T-helper 17 cell (primary cell): ENCODE measurements at regions not wholly inside any gene's neighbourhood (a gene's known extent, or its start where the extent isn't known, plus 50 kb on each side); places are given as distances from the start of the nearest gene placed in this dataset.
"Not testable (repeated sequence)": the region's sequence is repeated elsewhere in the genome, so short reads cannot be mapped to it uniquely, and the experiment has no call there.

ENCODE experiments used
- ATAC-seq: fragments of 150-1000 bp; cut with Tn5 transposase; 2 replicates; pipeline ENCODE4 v1.10.0; 2021; ENCODE audit warnings: mild to moderate bottlenecking, moderate library complexity
- DNase-seq, 3 donors: peaks; one replicate each; pipeline versions ENCODE4 v3.0.0 to v3.0.0-alpha.2; 2020 to 2021
- H3K9me3 ChIP-seq: one replicate; pipeline ENCODE4 v1.7.0; 2013; ENCODE audit warnings: low read length, mild to moderate bottlenecking; ENCODE audit not compliant: control insufficient read depth, poor library complexity, severe bottlenecking
- H3K27ac Mint-ChIP-seq: one replicate; pipeline ENCODE4 v1.8.0; 2022; ENCODE audit warnings: mild to moderate bottlenecking, moderate library complexity, mixed read lengths
- H3K27me3 Mint-ChIP-seq: one replicate; pipeline ENCODE4 v1.8.0; 2022; ENCODE audit warnings: mixed read lengths
- H3K36me3 Mint-ChIP-seq: one replicate; pipeline ENCODE4 v1.8.0; 2022; ENCODE audit warnings: low read depth, mixed read lengths
- H3K4me1 Mint-ChIP-seq: one replicate; pipeline ENCODE4 v1.8.0; 2022; ENCODE audit warnings: mild to moderate bottlenecking, mixed read lengths
- H3K4me3 Mint-ChIP-seq: one replicate; pipeline ENCODE4 v1.8.0; 2022; ENCODE audit warnings: mild to moderate bottlenecking, moderate library complexity, mixed read lengths

DNA sequence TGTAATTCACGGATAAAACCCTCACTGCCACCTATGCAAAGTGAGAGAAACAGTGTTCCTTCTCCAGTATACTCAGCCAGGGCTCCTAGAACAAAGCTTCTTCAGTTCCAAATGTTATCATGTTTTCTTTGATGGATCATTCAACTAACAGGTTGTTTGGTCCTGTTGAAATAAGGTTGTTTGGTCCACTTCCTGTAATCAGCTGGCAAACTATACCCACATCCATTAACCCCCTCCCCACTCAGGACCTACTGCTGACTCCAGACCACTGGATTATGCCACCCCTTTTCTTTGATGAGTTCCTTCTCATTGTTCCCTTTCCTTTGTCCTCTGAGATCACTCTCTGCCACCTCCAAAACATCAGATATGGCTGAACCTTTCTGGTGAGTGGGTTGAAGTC lies 267.7 kb upstream of the USP25 start:
- H3K4me1 Mint-ChIP-seq, result no peaks in the 10 kb centered on the region
- H3K27me3 Mint-ChIP-seq, result peaks cover 6% of the 10 kb centered on the region
- H3K27ac Mint-ChIP-seq, result no peak overlapping the region
- DNase-seq, result no peak
- H3K9me3 ChIP-seq, result no peaks in the 10 kb centered on the region
- no peak overlapping the region for H3K4me3 Mint-ChIP-seq
- H3K36me3 Mint-ChIP-seq, result no peaks in the 10 kb centered on the region
- no peak for ATAC-seq

DNA sequence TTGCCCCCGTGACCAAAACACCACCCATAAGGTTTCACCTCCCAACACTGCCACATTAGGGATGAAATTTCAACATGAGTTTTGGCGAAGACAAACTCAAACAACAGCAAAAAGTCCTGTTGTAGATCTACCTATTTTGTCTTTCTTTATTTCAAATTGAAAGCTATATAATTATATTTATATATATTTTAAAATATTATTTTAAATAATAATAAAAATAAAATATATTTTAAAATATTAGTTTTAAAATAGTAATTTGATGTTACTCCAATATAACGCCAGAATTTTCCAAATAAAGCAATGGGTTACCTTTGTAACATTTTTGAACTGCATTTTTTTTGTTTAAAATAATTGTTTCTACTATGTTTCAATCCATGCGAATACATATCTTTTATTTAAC lies 263.5 kb upstream of the USP25 start:
- H3K4me1 Mint-ChIP-seq, result no peaks in the 10 kb centered on the region
- no peak for ATAC-seq
- peaks cover 6% of the 10 kb centered on the region for H3K27me3 Mint-ChIP-seq

GRCh38 chr21:15468368-15468767 lies 261.4 kb upstream of the USP25 start:
- DNase-seq, result no peak
- H3K36me3 Mint-ChIP-seq, result peaks cover under 1% of the 10 kb centered on the region
- H3K27ac Mint-ChIP-seq, result no peak overlapping the region
- no peak for ATAC-seq
- H3K27me3 Mint-ChIP-seq, result peaks cover 16% of the 10 kb centered on the region
- no peaks in the 10 kb centered on the region for H3K9me3 ChIP-seq
- H3K4me1 Mint-ChIP-seq, result no peaks in the 10 kb centered on the region
- H3K4me3 Mint-ChIP-seq, result no peak overlapping the region

More for the DNA sequence above, 263.5 kb upstream of the USP25 start:
- H3K36me3 Mint-ChIP-seq, result no peaks in the 10 kb centered on the region
- no peak for DNase-seq
- H3K9me3 ChIP-seq, result no peaks in the 10 kb centered on the region
- no peak overlapping the region for H3K4me3 Mint-ChIP-seq
- no peak overlapping the region for H3K27ac Mint-ChIP-seq

GRCh38 chr21:15472108-15473040 lies 257.4 kb upstream of the USP25 start:
- Mint-ChIP-seq H3K4me1 (no peaks in the 10 kb centered on the region), H3K27ac (no peak overlapping the region), H3K36me3 (peaks cover 3% of the 10 kb centered on the region), H3K4me3 (no peak overlapping the region), H3K27me3 (peaks cover 20% of the 10 kb centered on the region)
- DNase-seq (no peak), ATAC-seq (no peak)
- H3K9me3 ChIP-seq, result no peaks in the 10 kb centered on the region

- not testable (repeated sequence) for H3K4me3 Mint-ChIP-seq, H3K9me3 ChIP-seq, H3K27ac Mint-ChIP-seq, H3K36me3 Mint-ChIP-seq, ATAC-seq, H3K27me3 Mint-ChIP-seq, DNase-seq
- H3K4me1 Mint-ChIP-seq, result peaks cover 19% of the 10 kb centered on the region
These were observed 252.0 kb upstream of the USP25 start for GRCh38 chr21:15477773-15478172.

DNA sequence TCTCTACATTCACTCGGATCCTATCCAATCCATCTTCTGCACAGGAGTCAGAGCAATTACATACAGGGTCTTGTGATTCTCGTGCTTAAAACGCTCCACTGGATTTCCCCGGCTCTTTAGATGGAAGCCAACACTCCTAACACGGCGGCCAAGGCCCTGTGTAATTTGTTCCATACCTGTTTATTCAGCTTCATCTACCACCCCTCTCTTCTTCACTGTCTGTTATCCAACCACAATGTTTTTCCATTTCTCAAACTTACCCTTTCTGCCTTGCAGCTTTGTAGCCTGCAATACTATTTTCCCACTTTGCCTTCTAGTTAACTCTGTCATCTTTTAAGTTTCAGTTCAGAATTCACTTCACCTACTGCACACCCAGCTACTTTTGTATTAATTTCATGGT lies 249.6 kb upstream of the USP25 start:
- no peaks in the 10 kb centered on the region for H3K9me3 ChIP-seq
- DNase-seq, result no peak
- Mint-ChIP-seq H3K27ac (peak overlapping the region; percentile 48), H3K4me1 (peaks cover 21% of the 10 kb centered on the region), H3K4me3 (no peak overlapping the region), H3K27me3 (peaks cover 4% of the 10 kb centered on the region), H3K36me3 (no peaks in the 10 kb centered on the region)
- ATAC-seq, result no peak

GRCh38 chr21:15483138-15483780 lies 246.5 kb upstream of the USP25 start:
- Mint-ChIP-seq H3K36me3 (no peaks in the 10 kb centered on the region), H3K27ac (peak overlapping the region; percentile 45), H3K4me3 (peak overlapping the region; percentile 21), H3K27me3 (peaks cover 5% of the 10 kb centered on the region), H3K4me1 (peaks cover 21% of the 10 kb centered on the region)
- no peaks in the 10 kb centered on the region for H3K9me3 ChIP-seq
- ATAC-seq (peak; percentile 98), DNase-seq (peak; percentile 37 to 60 (median 43))

DNA sequence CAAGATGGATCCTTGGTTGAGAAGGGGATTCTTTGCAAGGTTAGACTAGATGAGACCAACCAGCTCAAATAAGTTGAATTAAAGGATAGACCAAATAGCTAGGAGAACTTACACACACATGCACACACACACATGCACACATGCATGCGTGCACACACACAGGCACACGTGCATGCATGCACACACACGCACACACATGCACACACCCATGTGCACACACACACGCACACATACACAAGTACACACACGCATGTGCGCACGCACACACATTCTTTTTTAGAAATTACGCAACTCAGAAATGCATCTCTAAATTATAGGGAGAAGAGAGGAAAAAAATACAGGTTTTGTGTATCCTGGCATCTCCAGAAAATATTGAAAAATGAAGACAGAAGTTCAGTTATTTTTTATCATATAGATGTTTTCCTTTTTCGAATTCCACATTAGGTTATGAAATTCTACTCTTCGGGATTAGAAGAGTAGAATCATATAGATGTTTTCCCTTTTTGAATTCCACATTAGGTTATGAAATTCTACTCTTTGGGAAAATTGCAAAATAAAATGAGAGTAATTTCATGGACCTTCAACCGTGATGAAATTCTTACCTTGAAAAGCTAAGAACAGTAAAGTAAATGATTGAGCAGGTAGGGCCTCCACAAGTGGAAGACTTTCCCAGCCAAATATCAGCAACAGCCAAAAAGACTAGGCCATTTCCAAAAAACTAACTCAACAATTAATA lies 243.2 kb upstream of the USP25 start:
- peaks cover 5% of the 10 kb centered on the region for H3K27me3 Mint-ChIP-seq

DNA sequence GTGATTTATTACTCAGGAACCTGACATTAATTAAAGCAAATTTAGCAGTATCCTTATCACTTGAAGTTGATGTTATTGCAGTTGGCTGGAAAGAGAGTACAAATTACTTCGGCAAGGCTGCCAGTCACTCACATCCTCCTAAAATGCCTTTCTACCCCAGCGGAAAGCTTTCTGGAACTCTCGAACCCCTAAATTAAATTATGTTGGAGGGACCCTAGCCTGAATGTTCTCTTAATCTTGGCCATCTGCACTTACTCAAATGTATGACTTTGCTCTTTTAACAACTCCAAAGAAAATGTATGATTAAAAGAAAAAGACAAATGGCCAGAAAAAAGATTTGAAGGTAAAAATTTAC lies 242.6 kb upstream of the USP25 start:
- DNase-seq (no peak), ATAC-seq (no peak)
- peaks cover 5% of the 10 kb centered on the region for H3K27me3 Mint-ChIP-seq
- no peak overlapping the region for H3K27ac Mint-ChIP-seq
- H3K36me3 Mint-ChIP-seq, result no peaks in the 10 kb centered on the region
- H3K4me3 Mint-ChIP-seq, result no peak overlapping the region
- H3K4me1 Mint-ChIP-seq, result peaks cover 4% of the 10 kb centered on the region
- H3K9me3 ChIP-seq, result no peaks in the 10 kb centered on the region

More for the DNA sequence above, 243.2 kb upstream of the USP25 start:
- H3K9me3 ChIP-seq, result no peaks in the 10 kb centered on the region
- ATAC-seq, result no peak
- DNase-seq, result no peak
- Mint-ChIP-seq H3K36me3 (no peaks in the 10 kb centered on the region), H3K27ac (no peak overlapping the region), H3K4me1 (peaks cover 4% of the 10 kb centered on the region), H3K4me3 (no peak overlapping the region)

GRCh38 chr21:15491100-15491499 lies 238.7 kb upstream of the USP25 start:
- H3K9me3 ChIP-seq, result no peaks in the 10 kb centered on the region
- ATAC-seq, result no peak
- H3K27me3 Mint-ChIP-seq, result peaks cover 11% of the 10 kb centered on the region
- H3K4me3 Mint-ChIP-seq, result no peak overlapping the region
- H3K27ac Mint-ChIP-seq, result no peak overlapping the region
- no peaks in the 10 kb centered on the region for H3K36me3 Mint-ChIP-seq
- H3K4me1 Mint-ChIP-seq, result peaks cover 2% of the 10 kb centered on the region
- no peak for DNase-seq

DNA sequence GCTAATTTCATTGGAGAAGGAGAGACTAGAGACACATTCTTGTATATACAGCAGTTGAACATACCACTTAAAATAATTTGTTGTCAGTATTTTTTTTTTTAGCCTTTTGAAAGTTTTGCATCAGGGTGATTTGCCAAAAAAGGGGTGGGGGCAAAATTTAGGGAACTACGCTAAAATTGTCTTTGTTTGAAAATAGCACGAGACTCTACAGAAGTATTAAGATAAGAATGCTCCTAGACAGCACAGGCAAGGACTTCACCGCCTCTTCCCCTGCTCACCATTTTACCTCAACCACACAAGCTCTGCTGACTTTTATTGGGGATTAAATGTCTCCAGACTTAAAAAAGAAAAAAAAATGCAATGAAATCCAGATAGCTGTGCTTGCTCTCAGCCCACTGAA lies 236.1 kb upstream of the USP25 start:
- no peak for ATAC-seq
- H3K9me3 ChIP-seq, result no peaks in the 10 kb centered on the region
- no peak for DNase-seq
- no peaks in the 10 kb centered on the region for H3K4me1 Mint-ChIP-seq
- no peak overlapping the region for H3K4me3 Mint-ChIP-seq
- H3K27me3 Mint-ChIP-seq, result peaks cover 11% of the 10 kb centered on the region
- no peaks in the 10 kb centered on the region for H3K36me3 Mint-ChIP-seq
- H3K27ac Mint-ChIP-seq, result no peak overlapping the region

DNA sequence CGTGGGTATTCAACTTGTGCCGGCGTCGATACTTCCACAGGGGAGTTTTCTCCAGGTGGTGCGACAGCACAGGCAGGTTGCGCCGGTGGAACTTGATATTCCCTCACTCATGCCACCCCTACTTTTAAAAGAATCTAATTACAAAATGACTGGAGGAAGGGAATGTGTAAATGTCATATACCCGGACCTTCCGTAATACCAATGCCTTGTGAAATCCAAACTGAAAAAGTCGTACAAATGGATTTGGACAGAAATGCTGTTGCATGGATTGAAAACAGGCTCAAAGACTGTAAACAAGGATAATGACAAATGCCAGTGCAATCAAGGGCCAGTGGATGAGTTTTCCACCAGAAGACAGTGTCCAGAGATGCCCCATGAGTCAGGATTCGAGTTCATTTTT lies 235.3 kb upstream of the USP25 start:
- H3K4me1 Mint-ChIP-seq, result no peaks in the 10 kb centered on the region
- H3K9me3 ChIP-seq, result no peaks in the 10 kb centered on the region
- ATAC-seq (no peak), DNase-seq (no peak)
- no peak overlapping the region for H3K27ac Mint-ChIP-seq
- peaks cover 11% of the 10 kb centered on the region for H3K27me3 Mint-ChIP-seq
- no peaks in the 10 kb centered on the region for H3K36me3 Mint-ChIP-seq
- no peak overlapping the region for H3K4me3 Mint-ChIP-seq

GRCh38 chr21:15495965-15496364 lies 233.8 kb upstream of the USP25 start:
- H3K36me3 Mint-ChIP-seq, result no peaks in the 10 kb centered on the region
- no peak overlapping the region for H3K27ac Mint-ChIP-seq
- DNase-seq (no peak), ATAC-seq (no peak)
- no peaks in the 10 kb centered on the region for H3K4me1 Mint-ChIP-seq
- H3K27me3 Mint-ChIP-seq, result peaks cover 11% of the 10 kb centered on the region
- H3K4me3 Mint-ChIP-seq, result no peak overlapping the region
- no peaks in the 10 kb centered on the region for H3K9me3 ChIP-seq
